HG03097 (cell line): ENCODE measurements at regions not wholly inside any gene's neighbourhood (a gene's known extent, or its start where the extent isn't known, plus 50 kb on each side); places are given as distances from the start of the nearest gene placed in this dataset.
A peak's percentile ranks its signal among the peaks of the same experiment; 100 is the strongest.

Source experiments
- ATAC-seq: cut with Tn5 transposase; IDR thresholded peaks from one replicate; pipeline ENCODE4 v1.9.1; 2021; ENCODE audit not compliant: unreplicated experiment, low FRiP score

DNA sequence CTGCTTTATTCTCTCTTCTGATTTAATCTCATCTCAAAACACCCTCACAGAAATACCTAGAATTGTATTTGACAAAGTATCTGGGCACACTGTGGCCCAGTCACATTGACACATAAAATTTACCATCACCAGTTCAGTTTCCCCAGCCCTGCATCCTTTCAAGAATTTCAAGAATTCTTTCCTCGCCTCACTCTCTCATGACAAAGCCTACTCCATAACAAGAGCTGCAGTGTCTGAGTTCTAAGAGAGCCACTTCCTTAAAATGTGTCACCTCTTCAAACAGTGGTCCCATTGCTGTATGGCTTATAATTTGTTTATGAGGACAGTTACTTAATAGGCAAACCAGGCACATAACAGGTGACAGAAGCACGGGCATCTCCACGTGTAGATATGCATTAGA is 90.9 kb upstream of the STK39 start:
- ATAC-seq: no peak

DNA sequence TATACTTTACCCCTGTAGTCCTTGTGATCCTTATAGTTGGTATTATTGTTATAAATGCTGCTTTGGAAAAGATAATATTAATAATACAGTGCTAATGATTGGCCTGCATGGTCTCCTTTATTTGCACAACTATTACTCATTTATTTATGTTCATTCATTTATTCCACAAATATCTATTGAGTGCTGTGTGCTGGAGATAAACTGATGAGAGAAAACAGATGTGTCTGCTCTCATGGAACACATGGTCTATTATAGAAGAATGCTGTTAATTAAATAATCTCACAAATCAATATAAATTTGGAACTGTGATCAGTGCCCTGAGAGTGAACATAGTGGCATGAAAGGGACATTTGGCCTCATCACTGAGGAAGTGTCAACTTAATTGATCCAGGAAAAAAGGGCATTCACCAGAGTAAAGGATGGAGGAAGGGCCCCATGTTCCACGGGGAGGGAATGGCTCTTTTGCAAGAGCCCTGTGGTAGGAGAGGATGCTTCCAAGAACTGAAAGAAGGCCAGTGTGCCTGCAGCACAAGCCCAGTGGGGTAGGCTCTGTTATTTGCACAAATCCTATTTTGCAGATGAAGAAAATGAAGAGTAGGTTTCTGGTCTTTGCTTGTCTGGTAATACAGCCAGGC is 91.5 kb upstream of the STK39 start:
- no peak for ATAC-seq

DNA sequence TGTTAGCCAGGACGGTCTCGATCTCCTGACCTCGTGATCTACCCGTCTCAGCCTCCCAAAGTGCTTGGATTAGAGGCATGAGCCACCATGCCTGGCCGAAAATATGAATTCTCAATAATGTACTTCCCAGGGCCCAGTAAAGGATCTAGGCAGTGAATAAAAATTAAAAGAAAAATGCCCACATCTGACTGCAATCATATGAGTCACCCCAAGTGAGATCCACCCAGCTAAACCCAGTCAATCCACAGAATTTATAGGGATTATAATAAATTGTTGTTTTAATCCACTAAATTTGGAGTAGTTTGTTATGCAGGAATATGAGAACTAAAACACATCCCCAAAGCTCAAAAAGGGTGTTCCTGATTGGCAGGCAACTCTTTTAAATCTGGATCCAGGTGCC is 93.5 kb upstream of the STK39 start:
- ATAC-seq: no peak

DNA sequence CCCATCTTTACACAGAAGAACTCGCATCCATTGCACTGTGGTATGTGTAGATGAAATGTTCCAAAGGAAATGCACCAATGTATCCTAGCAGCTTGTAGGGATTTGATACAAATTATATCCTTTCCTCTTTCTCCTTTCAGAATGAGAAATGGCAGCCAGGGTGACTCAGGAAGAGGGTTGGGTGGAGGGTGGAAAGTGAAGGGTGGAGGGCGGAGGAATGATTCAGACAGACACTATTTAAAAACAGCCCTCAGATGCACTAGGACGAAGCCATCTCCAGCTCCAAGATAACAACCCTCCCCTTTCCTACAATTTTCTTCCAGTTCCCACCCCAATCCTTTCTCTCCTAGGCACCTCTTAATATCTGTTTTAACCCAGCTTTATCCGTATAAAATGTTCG is 96.2 kb upstream of the STK39 start:
- ATAC-seq: no peak

DNA sequence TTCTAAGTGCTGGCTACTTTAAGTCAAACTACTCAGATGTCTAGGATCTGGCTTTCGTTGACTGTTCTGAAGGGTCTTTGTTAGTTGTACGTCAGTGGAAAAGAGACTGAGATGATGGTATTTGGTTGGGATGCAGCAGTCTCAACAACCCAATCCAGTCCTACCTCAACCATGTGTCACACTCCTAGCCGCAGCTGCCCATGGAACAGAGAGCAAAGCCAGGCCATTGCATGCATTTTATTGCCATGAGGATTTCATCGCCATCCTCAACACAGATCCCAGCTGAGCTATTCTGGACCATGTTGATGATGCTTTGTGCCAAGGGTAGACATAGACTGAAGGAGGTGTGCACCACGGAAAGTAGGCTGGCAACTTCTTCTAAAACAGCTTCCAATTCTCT is 97.3 kb upstream of the STK39 start:
- ATAC-seq: no peak

DNA sequence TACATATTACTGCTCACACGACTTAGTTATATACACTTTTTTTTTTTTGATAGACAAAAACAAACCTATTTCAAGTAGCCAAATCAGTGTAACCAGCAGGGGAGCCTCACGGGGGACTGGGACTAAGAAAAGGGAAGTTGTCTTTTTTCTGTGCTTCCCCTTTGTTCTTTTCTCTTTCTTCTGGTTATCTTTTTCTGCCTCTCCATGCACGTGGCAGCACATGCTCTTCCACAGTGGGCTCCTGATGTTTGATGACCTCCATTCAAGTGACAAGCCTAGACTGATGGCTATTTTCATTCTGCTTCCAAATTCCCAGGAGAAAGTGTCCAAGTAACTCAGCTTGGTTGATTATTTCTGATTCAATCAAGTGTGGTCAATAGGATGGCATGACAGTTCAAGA is 98.2 kb upstream of the STK39 start:
- no peak for ATAC-seq

DNA sequence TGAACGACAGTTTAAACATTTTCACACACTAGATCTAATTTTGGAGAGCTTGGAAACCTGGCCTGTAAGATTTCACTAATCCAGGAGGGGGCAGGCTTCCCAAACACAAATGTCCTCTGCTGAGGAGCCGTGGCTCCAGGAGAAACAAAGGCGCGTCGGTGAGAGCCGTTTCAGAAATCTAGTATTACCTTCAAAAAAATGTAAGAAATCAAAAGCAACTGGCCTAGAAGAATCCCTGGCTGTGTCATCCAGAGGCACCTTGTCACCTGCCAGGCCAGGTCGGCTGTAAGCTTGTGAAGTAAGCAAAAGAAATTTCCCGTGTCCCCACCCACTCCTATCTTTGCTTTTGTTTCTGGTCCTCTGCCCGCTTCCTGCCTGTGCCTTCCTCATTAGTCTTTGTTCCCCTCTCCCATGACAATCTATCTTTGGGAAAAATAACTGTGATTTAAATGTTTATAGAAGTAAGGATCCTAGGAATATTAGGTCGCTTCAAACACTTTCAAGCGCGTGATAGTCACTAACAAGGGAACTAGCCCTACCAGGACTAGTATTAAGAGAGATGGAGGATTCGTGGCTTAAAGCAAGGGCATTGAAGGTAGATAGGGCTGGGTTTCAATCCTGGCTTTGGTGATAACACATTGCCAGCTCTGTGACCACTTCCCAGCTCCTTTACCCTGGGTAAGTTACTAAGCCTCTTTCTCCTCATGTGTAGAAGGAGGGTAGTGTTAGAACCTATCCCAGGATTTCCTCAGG is 99.5 kb upstream of the STK39 start:
- ATAC-seq: peak; percentile 72

DNA sequence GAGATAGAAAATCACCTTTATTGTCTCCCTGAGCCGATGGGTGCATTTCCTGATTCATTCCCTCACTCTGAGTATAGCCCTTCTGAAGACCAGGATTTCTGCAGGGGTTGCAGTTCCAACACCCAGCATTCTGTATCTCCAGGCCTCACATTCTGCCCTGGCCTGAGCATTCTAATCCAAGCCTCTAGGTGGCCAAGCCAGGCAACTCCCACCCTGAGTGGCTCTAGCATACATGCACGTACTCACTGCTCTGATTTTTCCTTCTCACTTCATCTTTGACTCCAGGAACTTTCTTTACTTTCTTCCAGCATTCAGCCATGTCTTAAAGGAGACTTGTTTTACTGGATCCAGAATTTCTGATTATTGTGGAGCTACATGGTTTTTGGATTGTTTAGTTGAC is 100.7 kb upstream of the STK39 start:
- ATAC-seq: no peak

DNA sequence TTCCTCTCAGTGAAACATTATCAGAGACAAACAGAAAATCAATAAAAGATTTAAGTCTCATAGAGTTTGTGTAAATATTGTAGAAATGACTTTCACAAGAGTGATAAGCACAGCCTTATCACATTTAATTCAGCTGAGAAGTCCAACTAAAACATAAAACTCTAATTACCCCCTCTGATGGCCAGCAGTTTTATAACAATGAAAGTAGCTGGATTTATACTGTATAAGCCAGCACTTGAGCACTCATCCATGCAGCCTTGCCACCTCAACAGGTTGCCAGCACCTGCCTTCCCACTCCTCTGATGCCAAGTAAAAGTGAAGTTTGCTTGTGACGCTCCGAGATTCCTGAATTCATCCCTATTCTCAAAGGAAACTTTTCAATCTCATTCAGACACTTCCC is 103.0 kb upstream of the STK39 start:
- ATAC-seq: no peak

DNA sequence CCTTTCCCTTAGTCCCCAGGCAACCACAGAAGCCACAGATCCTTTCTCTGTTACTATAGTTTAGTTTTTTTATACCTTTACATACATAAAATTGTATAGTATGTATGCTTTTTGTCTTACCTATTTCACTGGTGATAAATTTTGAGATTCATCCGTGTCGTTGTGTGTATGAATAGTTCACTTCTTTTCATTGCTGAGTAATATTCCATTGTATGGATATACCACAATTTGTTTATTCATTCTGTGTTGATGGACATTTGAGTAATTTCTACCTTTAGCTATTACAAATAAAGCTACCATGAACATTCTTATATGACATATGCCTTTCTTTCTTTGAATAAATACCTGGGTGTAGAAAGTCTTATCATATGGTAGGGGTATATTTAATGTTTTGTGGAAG is 102.8 kb upstream of the CERS6 start:
- ATAC-seq: no peak

DNA sequence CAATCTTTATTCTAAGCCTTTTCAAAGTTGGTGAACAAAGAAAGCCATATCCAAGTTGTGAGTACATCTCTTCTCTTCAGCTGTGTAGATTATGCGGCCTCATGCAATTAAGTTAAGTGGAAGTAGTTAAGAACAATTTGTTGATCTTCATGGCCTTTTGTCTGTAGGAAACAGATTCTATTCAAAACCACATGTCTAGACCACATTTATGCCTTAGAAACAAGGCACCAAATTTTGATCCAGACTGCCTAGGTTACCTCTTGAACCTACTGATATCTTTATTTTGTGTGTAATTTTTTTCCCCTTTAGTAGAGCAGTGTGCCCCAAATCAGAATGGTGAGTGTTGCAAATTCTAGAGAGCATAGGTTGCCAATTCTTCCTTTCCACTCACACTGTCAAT is 101.6 kb upstream of the CERS6 start:
- ATAC-seq: no peak

DNA sequence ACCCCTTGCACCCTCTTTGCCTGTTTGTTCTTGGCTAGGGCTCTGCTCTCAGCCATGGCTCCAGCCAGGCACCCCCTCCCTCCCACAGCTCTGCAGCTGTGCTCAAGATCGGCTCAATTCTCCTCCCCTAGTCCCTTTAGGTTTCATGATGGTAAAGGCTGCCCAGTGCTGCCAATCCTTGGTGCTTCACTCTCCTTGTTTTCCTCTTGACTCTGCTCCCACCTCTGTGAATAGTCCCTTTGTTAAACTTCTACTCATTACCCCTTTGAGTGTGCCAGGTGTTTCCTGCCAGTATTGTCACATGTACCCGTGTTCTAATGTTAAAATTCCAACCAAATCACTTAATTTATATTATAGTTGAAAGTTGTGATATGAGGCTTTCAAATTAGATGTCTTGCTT is 101.0 kb upstream of the CERS6 start:
- ATAC-seq: no peak

DNA sequence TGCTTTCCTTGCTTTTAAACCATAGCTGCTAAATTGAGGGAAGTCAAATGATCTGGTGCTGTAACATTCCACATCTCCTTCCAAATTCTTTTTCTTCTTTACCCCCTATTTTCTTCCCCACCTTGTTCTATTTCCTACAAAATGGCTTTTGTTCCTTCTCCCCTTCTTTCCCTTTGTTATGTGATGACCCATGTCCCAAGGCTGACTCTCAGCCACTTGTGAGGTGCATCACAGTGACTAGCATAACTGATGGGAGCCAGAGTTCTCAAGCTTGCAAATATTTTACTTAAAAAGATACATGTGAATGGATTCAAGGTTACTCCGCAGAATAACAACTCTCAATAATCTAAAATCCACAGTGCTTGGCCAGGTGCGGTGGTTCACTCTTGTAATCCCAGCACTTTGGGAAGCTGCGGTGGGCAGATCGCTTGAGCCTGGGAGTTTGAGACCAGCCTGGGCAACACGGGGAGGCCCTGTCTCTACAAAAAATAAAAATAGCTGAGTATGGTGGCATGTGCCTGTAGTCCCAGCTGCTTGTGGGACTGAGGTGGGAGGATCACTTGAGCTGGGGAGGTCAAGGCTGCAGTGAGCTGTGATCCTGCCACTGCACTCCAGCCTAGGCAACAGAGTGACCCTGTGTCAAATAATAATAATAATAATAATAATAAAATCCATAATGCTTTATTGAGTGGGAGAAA is 100.1 kb upstream of the CERS6 start:
- ATAC-seq: no peak

DNA sequence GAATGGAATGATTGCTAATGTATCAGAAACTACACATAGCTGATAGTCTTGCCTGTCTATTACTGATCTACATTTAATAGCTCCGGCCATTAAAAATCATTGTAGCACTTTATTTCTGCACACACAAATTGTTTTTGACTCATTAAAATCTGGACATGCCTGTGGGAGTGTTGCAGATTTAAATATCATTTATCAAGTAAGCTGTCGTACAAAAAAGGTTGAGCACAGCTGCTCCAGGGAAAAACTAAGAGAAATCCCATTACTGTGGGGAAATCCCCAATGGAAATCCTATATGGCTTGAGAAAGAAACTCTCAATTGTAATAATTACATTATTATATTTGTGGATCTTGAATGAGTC is 99.6 kb upstream of the CERS6 start:
- ATAC-seq: no peak

DNA sequence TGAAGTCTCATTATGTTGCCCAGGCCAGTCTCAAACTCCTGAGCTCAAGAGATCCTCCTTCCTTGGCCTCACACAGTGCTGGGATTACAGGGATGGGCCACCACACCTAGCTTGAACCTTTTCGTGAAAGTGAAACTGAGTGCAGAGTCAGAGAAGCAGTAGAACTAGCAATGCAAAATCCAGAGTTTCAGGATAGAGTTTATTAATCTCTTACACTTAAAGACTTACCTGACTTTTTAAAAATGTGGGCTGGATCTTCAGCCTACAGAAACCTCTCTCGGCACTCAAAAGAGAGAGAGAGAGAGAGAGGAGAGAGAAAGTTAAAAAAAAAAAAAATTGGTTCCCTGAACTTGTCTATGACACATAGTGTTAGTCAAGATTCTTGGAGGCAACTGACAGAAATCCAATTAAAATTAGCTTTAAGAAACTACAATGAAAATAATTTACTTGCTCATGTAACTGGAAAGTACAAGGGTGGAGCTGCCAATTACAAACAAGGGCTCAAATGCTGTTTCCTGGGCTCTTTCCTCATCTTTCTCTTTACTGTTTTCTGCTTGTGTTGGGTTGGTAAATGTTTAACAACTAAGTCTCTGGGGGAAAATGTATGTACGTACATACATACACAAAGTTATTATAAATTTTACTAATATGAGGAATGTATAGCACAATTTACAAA is 98.1 kb upstream of the CERS6 start:
- ATAC-seq: no peak

DNA sequence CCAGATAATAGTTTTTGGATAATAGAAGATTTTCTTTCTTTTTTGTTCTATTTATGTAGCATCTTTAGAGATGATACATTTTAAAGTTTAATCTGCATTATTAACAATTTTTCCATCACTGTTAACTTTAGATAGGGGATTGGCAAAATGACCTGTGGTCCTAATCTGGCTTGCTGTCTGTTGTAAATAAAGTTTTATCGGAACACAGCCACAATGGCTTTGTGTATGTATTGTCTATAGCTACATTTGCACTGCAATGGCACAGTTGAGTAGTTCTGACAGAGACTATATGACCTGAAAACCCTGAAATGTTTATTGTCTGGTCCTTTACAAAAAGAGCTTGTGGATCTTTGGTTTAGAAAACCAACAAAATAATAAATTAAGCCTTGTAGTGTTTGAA is 97.0 kb upstream of the CERS6 start:
- no peak for ATAC-seq

DNA sequence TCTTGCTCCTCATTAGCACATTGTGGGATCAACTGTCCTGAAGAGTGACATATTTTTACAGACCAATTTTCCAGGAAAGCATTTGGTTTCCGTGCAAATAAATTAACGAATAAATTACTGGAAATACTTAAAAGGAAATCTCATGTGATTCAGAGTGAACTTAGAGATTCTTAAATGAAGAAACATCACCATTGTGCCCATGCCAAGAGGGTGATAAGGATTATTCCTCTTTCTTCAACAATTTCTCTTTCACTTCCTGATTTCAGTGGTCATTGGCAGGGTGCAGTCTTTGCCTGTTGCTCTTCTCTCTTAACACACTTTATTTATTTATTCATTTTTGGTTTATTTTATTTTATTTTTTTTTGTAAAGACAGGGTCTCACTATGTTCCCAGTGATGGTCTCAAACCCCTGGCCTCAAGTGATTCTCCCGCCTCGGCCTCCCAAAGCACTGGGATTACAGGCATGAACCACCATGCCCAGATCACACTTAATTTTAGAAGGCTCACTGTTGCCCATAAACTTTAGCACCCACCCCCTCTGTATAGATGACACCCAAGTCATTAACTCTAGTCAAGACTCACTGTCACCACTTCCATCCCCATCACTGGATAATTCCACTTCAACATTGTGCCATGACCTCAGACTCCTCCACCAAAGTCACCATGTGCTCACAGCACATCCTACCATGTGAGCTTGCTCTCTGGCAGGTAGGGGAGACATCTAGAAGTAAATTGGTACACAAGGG is 92.6 kb upstream of the CERS6 start:
- ATAC-seq: no peak

DNA sequence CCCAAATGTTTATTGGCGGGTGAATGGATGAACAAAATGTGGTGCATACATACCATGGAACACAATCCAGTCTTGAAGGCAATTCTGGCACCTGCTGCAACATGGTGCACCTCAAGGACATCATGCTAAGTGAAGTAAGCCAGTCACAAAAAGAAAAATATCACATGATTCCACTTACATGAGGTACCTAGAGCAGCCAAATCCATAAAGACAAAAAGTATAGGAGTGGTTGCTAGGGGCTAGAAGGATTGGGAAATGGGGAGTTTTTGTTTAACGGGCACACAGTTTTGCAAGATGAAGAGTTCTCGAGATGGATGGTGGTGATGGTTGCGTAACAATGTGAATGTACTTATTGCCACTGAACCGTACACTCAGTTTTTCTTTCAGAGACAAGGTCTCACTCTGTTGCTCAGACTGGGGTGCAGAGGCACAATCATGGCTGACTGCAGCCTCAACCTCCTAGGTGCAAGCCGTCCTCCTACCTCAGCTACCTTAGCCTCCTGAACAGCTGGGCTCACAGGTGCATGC is 90.9 kb upstream of the CERS6 start:
- no peak for ATAC-seq

DNA sequence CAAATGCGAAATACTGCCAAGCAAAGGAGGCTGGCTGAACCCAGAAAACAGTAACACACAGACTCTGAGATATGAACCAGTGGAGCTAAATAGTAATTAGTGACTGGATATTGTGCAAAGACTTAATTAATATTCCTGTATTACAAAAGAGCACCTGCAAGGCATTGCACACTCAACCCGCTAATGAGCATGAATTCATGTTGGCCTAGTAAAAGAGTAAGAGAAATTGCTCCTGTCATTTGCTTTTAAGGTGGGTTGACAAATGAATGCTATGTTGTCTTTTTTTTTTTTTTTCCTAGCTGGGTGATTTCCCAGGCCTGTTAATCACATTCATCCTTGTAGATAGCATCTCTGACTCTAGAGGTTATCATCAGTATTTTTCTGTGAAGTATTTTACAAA is 87.0 kb upstream of the CERS6 start:
- no peak for ATAC-seq

DNA sequence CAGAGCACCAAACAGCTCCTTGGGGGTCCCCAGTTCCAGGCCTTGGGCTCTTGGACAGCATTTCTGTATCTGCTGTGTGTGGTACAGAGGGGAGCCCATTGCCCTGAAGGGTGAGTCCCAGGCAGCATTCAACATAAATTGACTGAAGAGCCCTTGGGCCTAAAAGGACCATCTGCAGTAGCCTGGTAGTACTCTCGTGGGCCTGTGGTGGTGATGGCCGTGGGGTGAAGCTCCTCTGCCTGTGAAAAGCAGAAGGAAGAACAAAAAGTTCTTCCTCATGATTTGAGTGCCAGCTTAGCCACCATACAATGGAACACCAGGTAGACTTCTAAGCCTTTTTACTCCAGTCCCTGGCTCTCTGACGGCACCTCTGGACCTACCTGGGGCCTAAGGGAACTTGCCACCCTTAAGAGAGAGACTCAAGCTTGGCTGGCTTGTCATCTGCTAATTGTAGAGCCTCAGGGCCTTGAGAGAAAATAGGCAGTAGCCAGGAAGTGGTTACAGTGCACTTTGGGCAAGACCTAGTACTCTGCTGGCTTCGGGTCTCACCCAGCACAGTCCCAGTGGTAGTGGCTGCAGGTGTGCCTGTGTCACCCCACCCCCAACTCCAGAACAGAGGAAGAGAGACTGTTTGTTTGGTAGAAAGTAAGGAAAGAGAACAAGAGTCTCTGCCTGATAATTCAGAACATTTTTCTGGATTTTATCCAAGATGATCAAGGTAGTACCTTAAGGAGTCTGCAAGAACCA is 84.6 kb upstream of the CERS6 start:
- ATAC-seq: peak; percentile 81
